ENCODE measurements at regions not wholly inside any gene's neighbourhood (a gene's known extent, or its start where the extent isn't known, plus 50 kb on each side); places are given as distances from the start of the nearest gene placed in this dataset.

DNA sequence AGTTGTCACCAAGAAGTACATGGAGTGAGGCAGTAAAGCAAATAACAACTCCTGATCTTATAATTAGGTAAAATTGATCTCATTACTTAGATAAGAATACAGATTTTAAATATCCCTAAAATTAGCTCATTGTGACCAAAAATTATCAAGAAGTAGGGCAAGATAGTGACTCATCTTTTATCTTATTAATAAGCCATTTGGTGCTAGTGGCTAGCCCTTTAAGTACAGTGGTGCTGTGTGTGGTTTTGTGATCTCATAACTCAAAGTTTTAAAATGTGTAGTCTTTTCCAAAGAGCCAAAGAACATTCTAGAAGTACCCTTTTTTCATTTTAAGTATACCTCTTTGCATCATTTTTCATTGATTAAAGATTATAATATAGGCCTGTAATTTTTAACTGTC lies 569.4 kb upstream of the SETBP1 start:
- TF ChIP-seq, protein P1, sequence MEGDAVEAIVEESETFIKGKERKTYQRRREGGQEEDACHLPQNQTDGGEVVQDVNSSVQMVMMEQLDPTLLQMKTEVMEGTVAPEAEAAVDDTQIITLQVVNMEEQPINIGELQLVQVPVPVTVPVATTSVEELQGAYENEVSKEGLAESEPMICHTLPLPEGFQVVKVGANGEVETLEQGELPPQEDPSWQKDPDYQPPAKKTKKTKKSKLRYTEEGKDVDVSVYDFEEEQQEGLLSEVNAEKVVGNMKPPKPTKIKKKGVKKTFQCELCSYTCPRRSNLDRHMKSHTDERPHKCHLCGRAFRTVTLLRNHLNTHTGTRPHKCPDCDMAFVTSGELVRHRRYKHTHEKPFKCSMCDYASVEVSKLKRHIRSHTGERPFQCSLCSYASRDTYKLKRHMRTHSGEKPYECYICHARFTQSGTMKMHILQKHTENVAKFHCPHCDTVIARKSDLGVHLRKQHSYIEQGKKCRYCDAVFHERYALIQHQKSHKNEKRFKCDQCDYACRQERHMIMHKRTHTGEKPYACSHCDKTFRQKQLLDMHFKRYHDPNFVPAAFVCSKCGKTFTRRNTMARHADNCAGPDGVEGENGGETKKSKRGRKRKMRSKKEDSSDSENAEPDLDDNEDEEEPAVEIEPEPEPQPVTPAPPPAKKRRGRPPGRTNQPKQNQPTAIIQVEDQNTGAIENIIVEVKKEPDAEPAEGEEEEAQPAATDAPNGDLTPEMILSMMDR (IDR thresholded peaks at IDR 0.05) = no peak
- TF ChIP-seq ZFX (IDR thresholded peaks at IDR 0.05; ENCODE audit: borderline replicate concordance) = no peak
